HG03135 (cell line): ENCODE measurements at regions not wholly inside any gene's neighbourhood (a gene's known extent, or its start where the extent isn't known, plus 50 kb on each side); places are given as distances from the start of the nearest gene placed in this dataset.

Experiments used
- ATAC-seq: cut with Tn5 transposase; IDR thresholded peaks from one replicate; pipeline ENCODE4 v1.9.1; 2021; ENCODE audit warnings: mild to moderate bottlenecking, moderate library complexity; ENCODE audit not compliant: unreplicated experiment

DNA sequence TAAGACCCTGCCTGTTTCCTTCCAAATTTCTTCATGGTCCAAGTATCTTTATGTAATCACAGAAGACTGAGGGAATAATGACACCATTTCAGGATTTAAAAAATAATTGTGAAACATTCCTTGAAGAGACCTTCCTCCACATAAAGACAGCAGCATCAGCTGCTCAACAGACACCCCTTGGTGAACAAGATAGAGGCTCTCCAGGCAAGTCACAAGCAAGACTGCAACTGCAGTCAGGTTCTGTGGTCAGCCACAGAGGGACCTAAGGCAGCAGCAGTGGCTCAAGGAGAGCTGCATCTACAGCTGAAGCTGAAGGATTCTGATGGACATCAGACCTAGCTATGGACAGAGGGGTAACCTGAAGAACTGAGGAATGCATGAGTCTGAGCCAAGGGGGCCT, 97.2 kb upstream of the C3orf80 start:
- ATAC-seq = no peak

DNA sequence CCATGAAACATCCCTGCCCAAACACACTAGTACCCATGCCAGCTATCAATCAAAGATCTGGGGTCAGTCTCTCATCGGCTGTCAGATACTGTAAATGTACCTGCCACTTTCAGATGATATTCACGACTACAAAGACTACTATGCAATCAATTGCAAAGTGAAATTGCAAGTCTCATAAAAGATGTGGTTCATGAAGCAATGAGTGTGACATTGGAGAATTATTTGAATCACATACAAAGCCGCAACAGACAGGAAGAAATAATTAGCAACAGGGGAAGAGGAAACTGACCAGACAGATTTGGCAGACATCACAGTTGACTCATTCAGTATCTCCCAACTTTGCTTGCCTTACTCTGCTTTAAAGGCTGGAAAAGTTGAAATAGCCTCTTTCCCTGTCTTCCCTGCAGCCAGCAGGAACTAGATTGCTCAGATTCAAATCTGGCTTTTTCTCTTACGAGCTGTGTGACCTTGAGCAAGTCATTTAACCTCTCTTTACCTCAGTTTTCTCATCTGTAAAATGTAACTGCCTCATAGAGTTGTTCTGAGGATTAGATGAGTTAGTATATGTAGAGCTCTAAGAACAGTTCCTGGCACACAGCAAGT, 95.7 kb upstream of the C3orf80 start:
- peak; percentile 54 for ATAC-seq

DNA sequence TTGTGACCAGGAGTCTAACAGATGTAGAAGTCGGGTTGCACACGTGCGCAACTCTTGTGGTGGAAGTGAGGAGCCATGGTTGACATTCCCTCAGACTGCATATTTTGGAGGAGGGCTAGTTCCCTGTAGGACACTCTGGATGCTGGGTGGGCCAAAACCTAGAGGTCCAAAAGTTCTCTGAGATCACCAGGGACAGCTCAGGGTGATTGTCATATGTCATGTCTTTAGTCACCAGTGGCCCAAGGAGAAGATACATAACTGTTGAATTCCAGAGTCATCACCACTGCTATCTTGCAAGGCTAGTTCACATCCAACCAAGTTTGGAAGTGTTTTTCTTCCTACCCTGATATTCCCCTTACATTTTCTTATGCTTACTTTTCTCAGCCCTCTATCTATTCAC, 95.2 kb upstream of the C3orf80 start:
- ATAC-seq = no peak

DNA sequence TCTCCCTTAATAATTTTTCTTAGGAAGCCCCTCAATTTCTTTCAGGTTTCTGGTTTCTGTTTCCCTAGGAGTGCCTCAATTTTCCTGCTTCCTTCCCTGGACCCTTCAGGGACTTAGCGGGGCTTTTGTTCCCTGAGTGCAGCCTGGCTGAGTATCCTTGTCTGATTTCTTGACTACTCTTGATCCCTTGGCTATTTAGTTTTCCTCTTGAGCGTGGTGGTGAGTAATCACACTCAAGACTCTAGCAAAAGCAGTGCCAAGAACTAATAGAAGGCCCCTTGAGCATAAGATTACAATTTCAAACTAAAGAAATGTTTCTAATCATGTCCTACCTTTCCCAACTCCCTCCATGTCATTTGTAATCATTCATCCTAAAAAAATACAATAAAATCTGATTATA, 94.3 kb upstream of the C3orf80 start:
- ATAC-seq = no peak

DNA sequence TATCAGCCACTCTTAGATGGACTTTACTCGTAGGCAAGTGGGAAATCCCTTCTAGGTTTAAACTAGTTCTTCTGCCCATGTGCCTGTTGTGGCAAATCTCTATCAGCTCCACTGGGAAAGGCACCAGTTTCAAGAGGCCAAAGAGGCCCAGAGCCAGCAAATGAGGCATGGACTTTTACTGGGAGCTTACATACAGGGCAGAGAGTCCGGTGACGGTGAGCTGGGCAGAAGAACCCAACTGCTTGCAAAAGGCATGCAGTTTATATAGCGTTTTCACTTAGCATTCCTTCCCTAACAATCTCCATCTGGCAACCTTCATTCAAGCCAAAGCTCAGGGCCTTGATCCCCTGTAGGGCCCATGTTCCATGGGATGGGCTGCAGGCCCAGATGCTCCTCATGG, 93.0 kb upstream of the C3orf80 start:
- ATAC-seq = no peak

DNA sequence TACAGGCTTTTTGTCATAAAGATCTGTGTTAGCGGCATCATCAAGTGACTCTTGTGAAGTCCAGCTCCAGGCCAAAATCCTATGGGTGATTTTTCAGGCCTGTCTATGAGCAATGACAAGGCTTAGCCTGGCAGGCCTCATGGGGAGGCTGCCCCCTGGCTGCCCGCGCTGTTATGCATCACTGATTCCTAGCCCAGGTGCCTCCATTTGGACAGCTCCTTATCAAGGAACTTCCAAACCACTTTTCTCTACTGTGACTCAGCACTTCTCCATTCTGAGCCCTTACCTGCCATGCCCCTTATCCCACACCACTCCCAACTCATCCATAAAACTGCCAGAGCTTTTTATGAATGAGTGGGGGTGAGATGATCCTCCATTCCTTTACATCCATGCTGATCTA, 91.5 kb upstream of the C3orf80 start:
- no peak for ATAC-seq

DNA sequence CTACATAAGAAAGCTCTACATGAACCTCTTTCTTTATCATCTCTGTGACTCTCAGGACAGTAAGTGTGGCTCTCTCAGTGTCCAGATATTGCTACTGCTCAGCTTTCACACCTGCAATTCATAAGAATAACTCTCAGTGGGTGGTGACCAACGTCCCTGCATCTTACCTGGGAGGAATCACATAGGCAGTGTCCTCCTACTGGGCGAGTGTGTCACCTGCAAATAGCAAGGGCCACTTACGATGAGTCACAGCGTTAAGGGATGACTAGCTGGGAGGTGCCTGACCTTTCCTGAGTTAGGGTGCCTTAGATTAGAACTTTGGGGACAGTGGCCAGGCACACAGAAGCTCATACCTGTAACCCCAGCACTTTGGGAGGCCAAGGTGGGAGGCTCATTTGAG, 90.8 kb upstream of the C3orf80 start:
- ATAC-seq = no peak

DNA sequence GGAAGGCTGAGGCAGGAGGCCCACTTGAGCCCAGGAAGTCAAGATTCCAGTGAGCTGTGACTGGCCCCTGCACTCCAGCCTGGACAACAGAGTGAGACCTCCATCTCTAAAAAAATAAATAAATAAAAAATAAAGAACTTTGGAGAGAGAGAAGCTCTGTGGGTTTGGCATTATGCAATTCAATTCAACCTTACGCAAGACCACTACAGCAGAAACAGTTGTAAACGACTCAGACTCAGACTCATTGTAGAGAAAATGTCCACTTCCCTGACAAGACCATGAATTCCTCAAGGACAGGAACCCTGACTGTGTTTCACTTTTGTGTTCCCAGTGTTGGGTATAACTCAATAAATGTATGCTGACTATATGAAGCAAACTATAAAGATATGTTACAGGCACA, 90.3 kb upstream of the C3orf80 start:
- ATAC-seq = no peak

DNA sequence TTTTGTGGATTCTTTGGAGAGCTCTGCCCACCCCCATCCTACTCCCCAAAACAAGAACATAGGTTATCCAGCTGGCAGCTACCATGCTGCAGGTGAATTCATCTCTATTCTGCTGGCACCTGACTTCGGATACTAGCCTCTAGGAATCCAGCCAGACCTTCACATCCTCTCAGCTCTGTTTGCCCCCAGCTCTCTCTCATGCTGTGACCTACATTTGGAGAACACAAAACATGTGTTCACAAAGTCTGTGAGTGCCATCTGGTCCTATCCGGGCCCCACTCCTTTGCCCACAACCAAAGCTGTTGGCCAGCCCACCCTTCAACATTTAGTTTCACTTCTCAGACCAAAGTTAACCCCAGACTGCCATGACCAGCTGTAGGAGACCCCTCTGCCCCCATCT, 89.4 kb upstream of the C3orf80 start:
- no peak for ATAC-seq

DNA sequence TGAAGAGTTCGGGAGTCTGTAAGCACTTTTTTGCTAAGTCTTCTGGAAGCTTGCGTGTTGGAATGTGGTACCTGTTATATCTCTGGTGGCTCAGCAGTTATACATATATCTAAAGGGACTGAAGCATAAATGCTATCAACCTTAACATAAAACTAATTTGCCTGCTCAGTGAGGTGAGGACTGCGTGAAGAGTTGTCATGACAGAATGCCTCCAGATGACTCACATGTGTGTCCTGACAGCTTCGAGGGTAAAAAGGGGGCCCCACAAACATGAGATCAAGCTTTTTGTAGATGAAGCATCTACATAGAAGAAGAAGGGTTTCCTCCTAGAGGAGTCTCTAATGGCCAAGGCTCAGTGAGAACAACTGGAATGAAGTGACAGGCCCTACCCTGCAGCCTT, 88.8 kb upstream of the C3orf80 start:
- no peak for ATAC-seq

DNA sequence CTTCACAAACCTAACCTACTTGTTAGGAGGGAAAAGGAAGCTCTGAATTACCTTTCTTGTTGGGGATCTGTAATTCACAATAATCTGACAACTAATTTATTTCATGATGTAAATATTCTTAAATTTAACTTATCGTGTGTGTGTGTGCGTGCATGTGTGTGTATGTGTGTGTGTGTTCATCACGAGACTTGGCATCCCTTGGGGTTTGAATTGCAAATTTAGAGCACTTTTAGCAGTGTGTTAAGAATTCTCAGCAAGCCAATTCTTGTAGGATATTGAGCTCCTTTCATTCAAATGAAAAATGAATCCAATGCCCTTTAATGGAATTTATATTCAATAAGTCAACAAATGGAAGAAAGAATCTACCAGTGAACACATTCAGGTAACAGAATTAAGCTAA, 85.9 kb upstream of the C3orf80 start:
- no peak for ATAC-seq

DNA sequence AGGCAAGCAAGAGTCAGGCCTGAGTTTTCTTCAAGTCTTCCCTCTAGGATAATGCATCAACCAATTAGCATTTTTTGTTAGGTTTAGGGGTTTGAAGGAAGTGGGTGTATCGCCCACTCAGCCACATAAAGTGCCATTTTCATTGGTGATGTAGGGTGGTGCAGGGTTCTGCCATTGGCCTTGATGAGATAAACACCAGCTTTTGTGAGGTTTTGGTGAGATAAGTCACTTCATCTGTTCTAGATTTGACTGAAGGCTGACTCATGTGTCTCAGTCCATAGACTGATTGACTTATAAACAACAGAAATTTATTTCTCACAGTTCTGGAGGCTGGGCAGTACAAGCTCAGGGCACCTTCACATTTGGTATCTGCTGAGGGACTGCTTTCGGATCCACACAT, 84.5 kb upstream of the C3orf80 start:
- no peak for ATAC-seq

DNA sequence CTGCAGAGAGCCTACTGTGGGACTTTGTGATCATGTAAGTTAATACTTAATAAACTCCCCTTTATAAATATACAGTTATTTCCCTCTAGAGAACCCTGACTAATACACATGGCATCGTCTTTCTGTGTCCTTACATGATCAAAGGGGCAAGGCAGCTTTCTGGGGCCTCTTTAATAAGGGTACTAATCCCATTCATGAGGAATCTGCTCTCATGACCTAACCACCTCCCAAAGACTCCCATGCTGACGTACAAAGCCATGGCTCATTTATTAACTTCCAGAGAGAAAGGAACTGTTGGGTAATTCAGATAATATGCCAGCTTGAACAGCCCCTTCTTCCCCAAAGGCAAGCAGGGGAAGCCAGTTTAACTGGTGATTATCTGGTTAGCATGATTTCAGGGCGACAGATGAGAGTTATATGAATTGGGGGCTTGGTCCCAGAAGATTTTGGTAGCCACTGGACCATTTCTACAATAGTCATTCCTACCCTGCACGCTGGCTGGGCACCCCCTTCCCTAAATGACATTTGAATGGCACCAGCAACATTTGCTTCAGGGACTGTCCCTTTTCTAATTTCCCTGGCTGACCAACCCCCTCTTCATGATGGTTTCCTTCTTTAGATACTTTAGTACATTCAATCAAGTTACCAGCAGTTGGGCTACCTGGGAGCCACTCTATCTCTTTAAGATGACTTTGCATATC, 83.6 kb upstream of the C3orf80 start:
- no peak for ATAC-seq

DNA sequence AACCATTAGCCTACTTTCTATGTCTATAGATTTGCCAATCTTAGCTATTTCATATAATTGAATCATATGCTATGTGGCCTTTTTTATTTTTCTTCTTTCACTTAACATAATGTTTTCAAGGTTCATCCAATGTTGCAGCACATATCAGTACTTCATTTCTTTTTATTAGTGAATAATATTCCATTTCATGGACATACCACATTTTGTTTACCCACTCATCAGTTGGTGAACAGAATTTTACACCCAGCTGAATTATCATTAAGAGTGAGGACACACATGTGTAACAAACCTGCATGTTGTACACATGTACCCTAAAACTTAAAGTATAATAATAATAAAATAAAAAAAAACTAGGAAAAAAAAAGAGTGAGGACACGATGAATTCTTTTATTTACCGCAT, 81.7 kb upstream of the C3orf80 start:
- no peak for ATAC-seq

DNA sequence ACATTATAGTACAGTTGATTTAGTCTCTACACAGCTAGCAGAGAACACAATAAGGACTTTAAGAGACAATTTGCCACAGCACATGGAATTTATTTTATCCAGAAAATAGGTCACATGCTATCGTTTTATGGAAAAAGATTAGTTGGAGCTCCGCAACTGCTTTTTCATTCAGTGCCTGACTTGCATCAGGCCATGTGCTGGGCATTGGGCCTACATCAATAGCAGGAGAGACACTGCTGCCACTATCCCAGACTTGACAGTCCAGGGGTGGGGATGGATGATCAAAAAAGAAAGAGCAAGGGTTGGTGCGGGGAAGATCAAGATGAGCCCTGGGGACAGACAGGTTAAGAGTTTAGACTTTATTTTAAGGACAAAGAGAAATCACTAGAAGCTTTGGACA, 75.2 kb upstream of the C3orf80 start:
- no peak for ATAC-seq

DNA sequence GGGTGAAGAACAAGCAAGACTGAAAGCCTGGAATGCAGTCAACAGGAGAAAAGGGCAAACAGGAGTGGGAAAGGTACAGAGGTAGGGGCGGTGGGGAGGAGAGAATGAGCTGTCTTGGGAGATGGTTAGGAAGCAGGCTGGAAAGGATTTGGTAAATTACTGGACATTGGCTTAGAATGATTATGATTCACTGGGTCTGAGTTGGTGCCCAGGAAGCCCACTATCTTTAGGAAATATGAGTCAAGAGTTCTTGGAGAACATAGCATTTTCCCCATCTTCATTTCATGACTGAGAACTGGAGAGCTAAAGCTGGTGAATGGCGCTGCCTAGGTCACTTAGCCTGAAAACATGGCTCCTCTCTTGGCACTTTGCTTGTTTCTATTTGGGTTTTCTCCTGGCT, 74.7 kb upstream of the C3orf80 start:
- ATAC-seq = no peak

DNA sequence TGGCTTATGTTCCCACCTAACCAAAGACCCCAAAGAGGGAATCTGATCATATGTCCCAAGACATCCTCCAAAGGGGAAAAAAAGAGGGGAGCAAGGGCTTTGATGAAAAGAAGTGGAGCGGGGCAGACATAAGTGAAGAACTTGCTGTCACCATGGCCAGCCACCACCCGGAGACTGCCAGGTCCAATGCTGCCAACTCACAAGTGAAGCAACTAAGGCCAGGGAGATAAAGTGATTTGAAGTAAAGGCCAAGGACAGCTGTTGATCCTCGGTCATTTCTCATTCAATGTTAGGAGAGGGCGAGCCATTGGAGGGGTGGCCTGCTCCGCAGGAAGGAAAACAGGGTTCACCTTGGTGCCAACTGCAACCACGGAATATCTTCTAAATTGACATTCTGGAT, 72.6 kb upstream of the C3orf80 start:
- no peak for ATAC-seq

DNA sequence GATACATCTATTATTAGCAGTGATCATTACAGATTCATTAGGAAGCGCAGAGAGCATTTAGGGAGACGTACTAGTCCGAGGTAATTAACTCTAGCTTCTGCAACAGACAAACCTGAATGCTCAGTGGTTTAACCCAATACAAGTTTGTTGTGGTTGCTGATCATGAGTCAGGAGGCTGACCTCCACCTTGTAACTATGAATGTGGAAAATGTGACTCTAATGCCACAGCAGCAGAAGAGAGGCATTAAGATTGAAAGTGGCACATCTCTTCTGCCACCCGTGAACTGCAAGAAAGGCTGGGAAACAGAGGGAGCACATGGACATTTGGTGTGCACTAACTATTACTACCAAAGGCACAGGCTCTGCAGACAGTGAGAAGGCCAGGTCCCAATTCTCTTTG, 71.2 kb upstream of the C3orf80 start:
- ATAC-seq = no peak

DNA sequence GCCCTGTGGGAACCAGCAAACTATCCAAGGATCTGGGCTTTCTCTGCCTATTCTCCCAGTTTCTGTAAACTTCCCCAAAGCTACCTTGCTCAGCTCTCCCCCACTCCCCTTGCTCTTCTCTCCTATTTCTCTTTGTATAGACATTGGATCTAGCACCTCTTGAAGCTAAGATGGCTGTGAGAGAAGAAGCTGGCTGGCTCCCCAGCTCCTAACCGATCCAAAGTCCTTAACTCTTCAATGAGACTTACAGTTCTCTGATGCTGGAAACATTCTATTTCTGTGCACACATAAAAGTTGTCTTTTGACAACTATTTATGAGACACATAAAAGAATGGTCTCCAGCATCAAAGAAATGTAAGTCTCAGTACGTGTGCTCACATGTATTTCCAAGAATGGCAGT, 70.6 kb upstream of the C3orf80 start:
- no peak for ATAC-seq

DNA sequence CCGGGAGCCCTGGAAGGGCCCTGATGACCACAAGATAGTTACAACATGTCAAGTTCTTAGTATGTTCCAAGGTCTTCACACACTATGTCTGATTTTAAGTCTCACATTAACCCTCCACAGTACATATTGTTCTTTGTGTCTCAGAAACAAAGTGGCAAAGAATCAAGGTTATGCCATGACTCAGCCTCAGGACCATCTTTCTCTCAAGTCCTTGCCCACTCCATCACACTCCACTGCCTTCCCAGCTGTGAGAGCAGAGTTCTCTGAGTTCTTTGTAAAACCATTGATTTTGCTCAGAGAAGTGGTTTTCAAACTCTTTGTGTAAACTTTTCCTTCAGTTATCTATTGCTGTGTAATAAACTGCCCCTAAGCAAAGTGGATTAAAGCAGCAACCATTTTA, 67.9 kb upstream of the C3orf80 start:
- no peak for ATAC-seq

DNA sequence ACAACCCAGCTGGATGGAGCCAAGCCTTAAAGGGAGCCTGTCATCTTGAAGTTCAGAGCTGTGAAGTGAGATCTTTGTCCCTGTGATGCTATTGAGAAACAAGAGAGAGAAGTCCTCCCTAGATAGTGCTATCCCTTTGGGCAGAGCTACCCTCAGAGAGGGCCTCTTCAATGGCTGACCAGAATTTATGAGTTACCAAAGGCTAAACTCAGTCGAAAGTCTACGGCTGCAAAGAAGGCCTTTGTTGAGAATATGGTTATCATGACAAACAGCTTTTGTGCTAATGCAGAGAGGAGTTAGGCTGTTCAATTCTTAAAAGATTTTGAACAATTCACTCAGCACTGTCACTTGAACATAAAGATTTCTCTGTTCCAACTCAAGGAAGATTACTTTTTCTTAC, 65.9 kb upstream of the C3orf80 start:
- ATAC-seq = no peak

DNA sequence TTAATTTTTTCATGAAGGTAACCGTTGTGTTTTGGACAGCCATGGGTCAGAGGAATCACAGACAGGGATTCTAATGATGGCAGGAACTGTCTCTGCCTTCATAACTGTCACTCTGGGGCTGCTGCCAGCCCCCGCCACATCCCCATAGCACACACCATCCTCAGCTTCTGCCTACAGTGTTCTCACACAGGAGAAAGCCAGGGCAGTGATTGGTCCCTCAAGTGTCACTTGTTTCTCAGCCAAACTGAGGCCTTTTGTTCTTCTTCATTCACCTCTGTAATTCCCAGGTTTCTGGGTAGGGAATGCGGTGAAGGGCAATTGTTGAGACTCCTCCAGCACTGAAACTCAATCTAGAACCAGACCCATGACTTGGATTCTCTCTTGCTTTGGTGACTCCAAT, 65.4 kb upstream of the C3orf80 start:
- no peak for ATAC-seq

DNA sequence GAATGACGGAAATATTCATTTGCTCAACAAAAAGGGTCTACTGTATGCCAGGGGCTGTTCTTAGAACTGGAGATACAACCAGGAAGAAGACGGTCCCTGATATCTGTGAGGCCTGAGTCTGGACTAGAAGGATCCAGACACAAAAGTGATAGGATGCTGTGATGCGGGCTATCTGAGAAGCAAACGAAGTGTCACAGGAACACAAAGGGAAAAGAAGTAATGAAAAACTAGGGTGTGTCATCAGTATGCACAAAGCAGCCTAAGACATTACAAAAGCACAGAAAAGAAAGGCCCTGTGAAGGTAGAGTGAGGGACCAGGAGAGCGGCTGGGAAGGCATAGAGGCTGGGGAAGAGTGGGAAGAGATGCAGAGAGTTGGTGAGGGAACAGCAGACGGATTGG, 63.3 kb upstream of the C3orf80 start:
- no peak for ATAC-seq
